Stimulated activated CD4-positive, alpha-beta T cell treated with anti-CD3 and anti-CD28 coated beads, Interleukin-4, amount 100 ng/mL, for 48 hours (primary cell): ENCODE measurements at regions not wholly inside any gene's neighbourhood (a gene's known extent, or its start where the extent isn't known, plus 50 kb on each side); places are given as distances from the start of the nearest gene placed in this dataset.
"Not testable (repeated sequence)": the region's sequence is repeated elsewhere in the genome, so short reads cannot be mapped to it uniquely, and the experiment has no call there.

Source experiments
- DNase-seq, 2 donors: peaks; one replicate each; pipeline ENCODE4 v3.0.0-alpha.2; 2020; ENCODE audit warnings: low read depth in 2 of 2

- not testable (repeated sequence) for DNase-seq
Measured at GRCh38 chr7:65510187-65510538, 136.5 kb downstream of the ZNF92 start.

GRCh38 chr7:65519751-65520150 is 146.1 kb downstream of the ZNF92 start:
- not testable (repeated sequence) for DNase-seq

GRCh38 chr7:65545465-65546161 is 172.0 kb downstream of the ZNF92 start:
- not testable (repeated sequence) for DNase-seq

DNA sequence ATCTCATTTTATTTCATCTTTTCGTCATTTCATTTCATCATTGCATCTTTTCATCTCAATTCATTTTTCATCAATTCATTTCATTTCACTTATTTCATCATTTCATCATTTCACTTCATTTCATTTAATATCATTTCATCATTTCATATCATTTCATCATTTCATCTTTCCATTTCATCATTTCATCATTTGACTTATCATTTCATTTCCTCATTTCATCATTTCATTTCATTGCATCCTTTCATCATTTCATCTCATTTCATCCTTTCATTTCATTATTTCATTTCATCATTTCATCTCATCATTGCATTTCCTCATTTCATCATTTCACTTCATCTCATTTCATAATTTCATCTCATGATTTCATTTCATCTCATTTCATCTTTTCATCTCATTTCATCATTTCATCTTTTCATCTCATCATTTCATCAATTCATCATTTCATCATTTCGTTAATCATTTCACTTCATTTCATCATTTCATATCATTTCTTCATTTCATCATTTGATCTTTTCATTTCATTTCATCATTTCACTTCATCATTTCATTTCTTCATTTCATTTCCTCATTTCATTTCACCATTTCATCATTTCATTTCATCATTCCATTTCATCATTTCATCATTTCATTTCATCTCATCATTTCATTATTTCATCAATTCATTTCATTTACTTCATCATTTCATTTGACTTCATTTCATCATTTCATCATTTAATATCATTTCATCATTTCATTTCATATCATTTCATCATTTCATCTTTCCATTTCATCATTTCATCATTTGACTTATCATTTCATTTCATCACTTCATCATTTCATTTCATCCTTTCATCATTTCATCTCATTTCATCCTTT is 176.2 kb downstream of the ZNF92 start:
- DNase-seq = not testable (repeated sequence)

GRCh38 chr7:65550444-65550809 is 176.8 kb downstream of the ZNF92 start:
- not testable (repeated sequence) for DNase-seq

- not testable (repeated sequence) for DNase-seq
Measured at GRCh38 chr7:65551042-65551441, 177.4 kb downstream of the ZNF92 start.

- not testable (repeated sequence) for DNase-seq
Measured at GRCh38 chr7:65554553-65555476, 181.2 kb downstream of the ZNF92 start.

DNA sequence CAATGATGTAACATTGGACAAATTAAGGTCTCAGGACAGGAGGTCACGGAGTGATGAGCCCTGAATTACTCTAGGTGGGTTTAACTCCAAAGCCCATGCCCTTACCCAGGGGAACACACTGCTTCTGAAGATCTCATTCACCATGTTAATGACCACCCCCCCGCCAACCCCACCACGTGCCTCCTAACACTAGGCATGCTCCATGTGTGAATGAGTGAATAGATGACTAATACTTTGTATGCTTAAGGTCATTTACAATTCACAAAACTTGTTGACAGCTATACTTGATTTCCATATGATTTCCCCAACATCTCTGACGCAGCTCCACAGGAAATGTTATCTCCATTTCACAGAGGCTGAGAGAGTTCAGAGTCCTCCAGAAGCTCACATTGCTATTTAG is 184.9 kb downstream of the ZNF92 start:
- DNase-seq = not testable (repeated sequence)

DNA sequence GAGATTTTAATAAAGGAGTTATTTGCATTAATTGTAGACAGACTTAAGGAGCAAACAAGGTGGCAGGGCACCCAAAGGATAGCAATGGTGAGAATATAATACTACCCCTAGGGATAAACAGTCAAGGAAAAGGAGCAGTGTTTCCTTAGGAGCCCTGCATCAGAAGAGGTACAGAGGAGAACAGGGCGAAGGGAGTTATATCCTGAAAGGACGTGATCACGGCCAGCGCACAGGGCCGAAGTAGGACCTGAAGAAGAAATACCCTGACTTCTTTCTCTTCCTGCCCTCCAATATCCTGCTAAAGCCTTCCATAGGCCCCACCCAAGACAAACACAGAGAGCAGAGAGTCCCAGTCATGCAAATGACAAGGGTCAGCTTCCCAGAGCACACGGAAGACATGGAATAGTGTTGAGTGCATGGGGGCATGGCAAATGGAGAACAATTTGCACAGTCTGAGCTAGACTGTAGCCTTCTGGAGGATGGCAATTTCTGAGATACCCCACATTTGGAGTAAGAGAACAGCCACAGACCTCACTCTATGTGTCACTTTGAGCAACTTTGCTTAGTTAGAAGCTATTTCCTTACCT is 188.2 kb downstream of the ZNF92 start:
- not testable (repeated sequence) for DNase-seq

DNA sequence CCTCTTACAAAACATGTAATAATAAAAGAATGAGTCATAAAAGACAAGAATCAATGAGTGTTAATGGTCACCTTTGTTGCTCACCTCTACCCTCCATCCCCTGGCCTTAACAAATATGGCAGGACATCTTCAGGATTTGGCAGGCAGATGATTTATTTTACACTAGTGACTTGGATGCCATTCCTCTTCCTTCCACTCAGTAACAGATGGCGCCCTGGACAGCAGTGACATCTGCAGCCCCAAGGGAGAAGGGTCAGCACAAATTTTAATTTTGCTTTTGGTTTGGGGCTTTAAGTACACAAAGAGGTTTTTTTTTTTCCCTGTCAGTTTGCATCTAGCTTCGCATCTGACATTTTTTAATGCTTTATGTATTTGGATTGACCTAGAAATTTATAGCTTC is 188.9 kb downstream of the ZNF92 start:
- not testable (repeated sequence) for DNase-seq

DNA sequence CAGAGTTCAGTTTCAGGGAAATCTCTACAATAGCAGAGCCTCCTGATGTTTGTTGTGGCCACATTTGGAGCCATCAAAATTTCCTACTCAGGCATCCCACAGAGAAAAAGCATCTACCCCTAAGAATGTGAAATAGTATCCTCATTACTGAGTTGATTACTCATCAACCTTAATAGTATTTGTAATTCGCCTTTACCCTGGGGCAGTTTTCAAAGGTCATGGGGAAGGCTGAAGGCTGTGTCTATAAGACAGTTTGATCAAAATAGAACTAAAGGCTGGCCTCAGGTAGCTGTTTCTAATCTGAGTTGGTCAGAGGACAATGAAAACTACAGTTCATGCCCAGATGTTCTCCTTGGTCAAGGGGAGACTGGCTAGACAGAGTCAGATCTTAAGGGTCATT is 189.7 kb downstream of the ZNF92 start:
- DNase-seq = not testable (repeated sequence)

GRCh38 chr7:65568226-65568625 is 194.6 kb downstream of the ZNF92 start:
- not testable (repeated sequence) for DNase-seq

- not testable (repeated sequence) for DNase-seq
Measured at GRCh38 chr7:65570990-65571389, 197.3 kb downstream of the ZNF92 start.

GRCh38 chr7:65572581-65572980 is 198.9 kb downstream of the ZNF92 start:
- DNase-seq = not testable (repeated sequence)

DNA sequence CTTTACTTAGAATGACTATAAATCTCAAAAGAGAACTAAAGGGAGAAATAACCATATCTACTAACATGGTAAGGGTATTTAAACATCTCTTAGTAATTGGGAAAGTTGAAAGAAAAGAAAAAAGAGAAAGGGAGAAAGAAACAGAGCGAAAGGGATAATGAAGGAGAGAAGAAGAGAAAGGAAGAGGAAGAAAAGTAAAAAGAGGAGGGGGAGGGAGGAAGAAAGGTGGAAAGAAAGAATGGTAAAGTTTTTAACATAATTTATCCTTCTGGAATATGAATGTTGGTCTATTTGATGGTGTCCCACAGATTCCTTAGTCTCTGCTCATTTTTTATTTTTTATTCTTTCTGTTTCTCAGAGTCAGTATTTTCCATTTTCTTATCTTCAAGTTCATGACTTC is 202.7 kb downstream of the ZNF92 start:
- DNase-seq = not testable (repeated sequence)

GRCh38 chr7:65582518-65583119 is 209.0 kb downstream of the ZNF92 start:
- not testable (repeated sequence) for DNase-seq

GRCh38 chr7:65602495-65602894 is 228.8 kb downstream of the ZNF92 start:
- DNase-seq = not testable (repeated sequence)

GRCh38 chr7:65609131-65609530 is 235.5 kb downstream of the ZNF92 start:
- no peak for DNase-seq

GRCh38 chr7:65613644-65614289 is 240.1 kb downstream of the ZNF92 start:
- DNase-seq = not testable (repeated sequence)

- not testable (repeated sequence) for DNase-seq
Measured at GRCh38 chr7:65616111-65616510, 242.5 kb downstream of the ZNF92 start.

- not testable (repeated sequence) for DNase-seq
Measured at GRCh38 chr7:65620216-65620615, 246.6 kb downstream of the ZNF92 start.
